Rectal smooth muscle tissue (tissue), 1 donor: ENCODE measurements at regions not wholly inside any gene's neighbourhood (a gene's known extent, or its start where the extent isn't known, plus 50 kb on each side); places are given as distances from the start of the nearest gene placed in this dataset.
"Not testable (repeated sequence)": the region's sequence is repeated elsewhere in the genome, so short reads cannot be mapped to it uniquely, and the experiment has no call there.

ENCODE experiments used
- H3K27ac ChIP-seq: one replicate; pipeline ENCODE4 v1.7.0; 2013; ENCODE audit warnings: low read depth, low read length, inconsistent platforms
- H3K27me3 ChIP-seq: one replicate; pipeline ENCODE4 v1.7.0; 2013; ENCODE audit warnings: low read length; ENCODE audit not compliant: control insufficient read depth, insufficient read depth
- H3K36me3 ChIP-seq: one replicate; pipeline ENCODE4 v1.7.0; 2013; ENCODE audit warnings: low read length; ENCODE audit not compliant: control insufficient read depth, insufficient read depth
- H3K4me1 ChIP-seq: one replicate; pipeline ENCODE4 v1.7.0; 2013; ENCODE audit warnings: low read length; ENCODE audit not compliant: control insufficient read depth, insufficient read depth
- H3K4me3 ChIP-seq: one replicate; pipeline ENCODE4 v1.7.0; 2013; ENCODE audit warnings: low read length
- H3K9ac ChIP-seq: one replicate; pipeline ENCODE4 v1.7.0; 2013; ENCODE audit warnings: low read length

GRCh38 chr13:39822437-39822836, 167.0 kb downstream of the COG6 start:
- H3K27ac ChIP-seq, result no peak overlapping the region
- no peak overlapping the region for H3K9ac ChIP-seq
- H3K27me3 ChIP-seq, result no peaks in the 10 kb centered on the region
- no peaks in the 10 kb centered on the region for H3K36me3 ChIP-seq
- H3K4me1 ChIP-seq, result no peaks in the 10 kb centered on the region
- H3K4me3 ChIP-seq, result no peak overlapping the region

- Histone ChIP-seq H3K36me3 (no peaks in the 10 kb centered on the region), H3K27ac (no peak overlapping the region), H3K4me3 (no peak overlapping the region), H3K9ac (no peak overlapping the region), H3K27me3 (no peaks in the 10 kb centered on the region), H3K4me1 (no peaks in the 10 kb centered on the region)
Observed at GRCh38 chr13:39823063-39823713, 167.7 kb downstream of the COG6 start.

GRCh38 chr13:39825886-39826285, 170.4 kb downstream of the COG6 start:
- Histone ChIP-seq H3K27me3 (no peaks in the 10 kb centered on the region), H3K4me3 (no peak overlapping the region), H3K36me3 (no peaks in the 10 kb centered on the region), H3K9ac (no peak overlapping the region), H3K27ac (no peak overlapping the region), H3K4me1 (no peaks in the 10 kb centered on the region)

- no peaks in the 10 kb centered on the region for H3K27me3 ChIP-seq
- no peak overlapping the region for H3K27ac ChIP-seq
- no peaks in the 10 kb centered on the region for H3K4me1 ChIP-seq
- no peak overlapping the region for H3K9ac ChIP-seq
- H3K36me3 ChIP-seq, result no peaks in the 10 kb centered on the region
- H3K4me3 ChIP-seq, result no peak overlapping the region
Observed at GRCh38 chr13:39835253-39835652, 179.8 kb downstream of the COG6 start.

GRCh38 chr13:39836038-39836437, 180.6 kb downstream of the COG6 start:
- H3K4me1 ChIP-seq, result no peaks in the 10 kb centered on the region
- no peaks in the 10 kb centered on the region for H3K36me3 ChIP-seq
- no peak overlapping the region for H3K9ac ChIP-seq
- no peaks in the 10 kb centered on the region for H3K27me3 ChIP-seq
- no peak overlapping the region for H3K4me3 ChIP-seq
- no peak overlapping the region for H3K27ac ChIP-seq

- not testable (repeated sequence) for H3K9ac ChIP-seq, H3K4me1 ChIP-seq, H3K27me3 ChIP-seq, H3K36me3 ChIP-seq, H3K4me3 ChIP-seq, H3K27ac ChIP-seq
Observed at GRCh38 chr13:39837866-39838265, 182.4 kb downstream of the COG6 start.

- H3K27me3 ChIP-seq, result no peaks in the 10 kb centered on the region
- H3K9ac ChIP-seq, result no peak overlapping the region
Observed at GRCh38 chr13:39840201-39840600, 184.7 kb downstream of the COG6 start.

GRCh38 chr13:39847336-39847735, 191.9 kb downstream of the COG6 start:
- Histone ChIP-seq H3K9ac (no peak overlapping the region), H3K36me3 (no peaks in the 10 kb centered on the region), H3K4me1 (no peaks in the 10 kb centered on the region), H3K27ac (no peak overlapping the region), H3K4me3 (no peak overlapping the region), H3K27me3 (no peaks in the 10 kb centered on the region)

More at GRCh38 chr13:39840201-39840600, 184.7 kb downstream of the COG6 start:
- no peaks in the 10 kb centered on the region for H3K4me1 ChIP-seq
- no peak overlapping the region for H3K4me3 ChIP-seq
- no peak overlapping the region for H3K27ac ChIP-seq
- H3K36me3 ChIP-seq, result no peaks in the 10 kb centered on the region

GRCh38 chr13:39855236-39855635, 199.8 kb downstream of the COG6 start:
- H3K27ac ChIP-seq, result no peak overlapping the region
- no peak overlapping the region for H3K9ac ChIP-seq
- no peaks in the 10 kb centered on the region for H3K36me3 ChIP-seq
- no peaks in the 10 kb centered on the region for H3K4me1 ChIP-seq
- no peak overlapping the region for H3K4me3 ChIP-seq
- no peaks in the 10 kb centered on the region for H3K27me3 ChIP-seq

GRCh38 chr13:39856714-39857113, 201.3 kb downstream of the COG6 start:
- no peak overlapping the region for H3K4me3 ChIP-seq
- H3K9ac ChIP-seq, result no peak overlapping the region
- no peaks in the 10 kb centered on the region for H3K36me3 ChIP-seq
- no peaks in the 10 kb centered on the region for H3K27me3 ChIP-seq
- H3K27ac ChIP-seq, result no peak overlapping the region
- H3K4me1 ChIP-seq, result no peaks in the 10 kb centered on the region

GRCh38 chr13:39858794-39859193, 203.3 kb downstream of the COG6 start:
- Histone ChIP-seq H3K27me3 (no peaks in the 10 kb centered on the region), H3K27ac (no peak overlapping the region), H3K9ac (no peak overlapping the region), H3K36me3 (no peaks in the 10 kb centered on the region), H3K4me1 (no peaks in the 10 kb centered on the region), H3K4me3 (no peak overlapping the region)

GRCh38 chr13:39859898-39860297, 204.4 kb downstream of the COG6 start:
- H3K4me3 ChIP-seq, result no peak overlapping the region
- H3K9ac ChIP-seq, result no peak overlapping the region
- H3K36me3 ChIP-seq, result no peaks in the 10 kb centered on the region
- no peaks in the 10 kb centered on the region for H3K27me3 ChIP-seq
- no peak overlapping the region for H3K27ac ChIP-seq
- H3K4me1 ChIP-seq, result no peaks in the 10 kb centered on the region

GRCh38 chr13:39862900-39863299, 207.4 kb downstream of the COG6 start:
- H3K36me3 ChIP-seq, result no peaks in the 10 kb centered on the region
- no peak overlapping the region for H3K27ac ChIP-seq
- no peaks in the 10 kb centered on the region for H3K27me3 ChIP-seq
- H3K9ac ChIP-seq, result no peak overlapping the region
- H3K4me1 ChIP-seq, result no peaks in the 10 kb centered on the region
- H3K4me3 ChIP-seq, result no peak overlapping the region
